HG02571 (cell line): ENCODE measurements at regions not wholly inside any gene's neighbourhood (a gene's known extent, or its start where the extent isn't known, plus 50 kb on each side); places are given as distances from the start of the nearest gene placed in this dataset.

ENCODE experiments used
- ATAC-seq: cut with Tn5 transposase; IDR thresholded peaks from one replicate; pipeline ENCODE4 v1.9.1; 2021; ENCODE audit warnings: mild to moderate bottlenecking, moderate library complexity; ENCODE audit not compliant: unreplicated experiment

- ATAC-seq, result no peak
Observed at GRCh38 chr2:2750867-2751714, 420.0 kb upstream of the MYT1L start.

GRCh38 chr2:2749206-2749598, 418.1 kb upstream of the MYT1L start:
- no peak for ATAC-seq

- no peak for ATAC-seq
Observed at GRCh38 chr2:2748399-2749205, 417.5 kb upstream of the MYT1L start.

- ATAC-seq, result no peak
Observed at GRCh38 chr2:2747797-2748301, 416.8 kb upstream of the MYT1L start.

- no peak for ATAC-seq
Observed at GRCh38 chr2:2746731-2747130, 415.7 kb upstream of the MYT1L start.

GRCh38 chr2:2744958-2745715, 414.1 kb upstream of the MYT1L start:
- no peak for ATAC-seq

GRCh38 chr2:2744107-2744506, 413.0 kb upstream of the MYT1L start:
- no peak for ATAC-seq

GRCh38 chr2:2743164-2743571, 412.1 kb upstream of the MYT1L start:
- no peak for ATAC-seq

GRCh38 chr2:2742726-2743125, 411.7 kb upstream of the MYT1L start:
- ATAC-seq, result no peak

- ATAC-seq, result no peak
Observed at GRCh38 chr2:2740238-2740775, 409.2 kb upstream of the MYT1L start.

- ATAC-seq, result no peak
Observed at GRCh38 chr2:2739231-2739795, 408.2 kb upstream of the MYT1L start.

- ATAC-seq, result no peak
Observed at GRCh38 chr2:2738684-2739083, 407.6 kb upstream of the MYT1L start.

GRCh38 chr2:2738276-2738675, 407.2 kb upstream of the MYT1L start:
- ATAC-seq, result no peak

GRCh38 chr2:2735041-2735440, 404.0 kb upstream of the MYT1L start:
- ATAC-seq, result no peak

- no peak for ATAC-seq
Observed at GRCh38 chr2:2734308-2734707, 403.2 kb upstream of the MYT1L start.

GRCh38 chr2:2733818-2734217, 402.7 kb upstream of the MYT1L start:
- ATAC-seq, result no peak

GRCh38 chr2:2732331-2733119, 401.4 kb upstream of the MYT1L start:
- ATAC-seq, result no peak

GRCh38 chr2:2731816-2732284, 400.8 kb upstream of the MYT1L start:
- no peak for ATAC-seq

GRCh38 chr2:2731101-2731815, 400.2 kb upstream of the MYT1L start:
- ATAC-seq, result no peak
